HepG2 (cell line): ENCODE measurements at regions not wholly inside any gene's neighbourhood (a gene's known extent, or its start where the extent isn't known, plus 50 kb on each side); places are given as distances from the start of the nearest gene placed in this dataset.

Source experiments
- ATAC-seq: fragments of 200-7000 bp; cut with Tn5 transposase; 3 replicates; pipeline ENCODE4 v1.9.1; 2020; ENCODE audit warnings: mild to moderate bottlenecking, moderate library complexity
- BruUV-seq: library from RNA; stranded (reverse); fragments of 400-500 nt; replicated peaks from 2 replicates; lab custom pipeline; 2021; lab: Mats Ljungman, UMichigan
- CTCF ChIA-PET: fragments of 300-600 bp; formaldehyde crosslinking; extraction: SDS; loops from one replicate; lab custom pipeline; 2021; ENCODE audit warnings: low total read pairs, inconsistent platforms, low intra/inter-chr PET ratio; lab: Yijun Ruan, JAX
- POLR2A ChIA-PET: fragments of 350-600 bp; sonication (Branson Sonifier 250); formaldehyde crosslinking; loops from one replicate; lab custom pipeline; 2020; ENCODE audit warnings: antibody characterized with exemption, inconsistent platforms; lab: Yijun Ruan, JAX
- DNase-seq: peaks from one replicate; pipeline ENCODE4 v3.0.0-alpha.2; 2015; ENCODE audit warnings: low spot score
- FAIRE-seq: peaks from 3 replicates; lab custom pipeline; 2011; peaks lifted over from hg19 to GRCh38; lab: Jason Lieb, UNC
- H2AFZ ChIP-seq: one replicate; pipeline ENCODE4 v1.6.1; 2011; ENCODE audit warnings: low read length, inconsistent platforms
- H3K27ac ChIP-seq: fragments of 300-600 bp; 3 replicates; pipeline ENCODE4 v1.8.0; 2011; ENCODE audit warnings: mixed run types, mild to moderate bottlenecking, mixed read lengths, low read length, inconsistent platforms; ENCODE audit not compliant: insufficient read depth; ENCODE audit errors: extremely low read length
- H3K27me3 ChIP-seq, 2 experiments: fragments of 200-600 bp in 1 of 2; 2 replicates in 1 of 2; 3 replicates in 1 of 2; pipeline versions ENCODE4 v1.6.0 to v1.8.0; 2011; ENCODE audit warnings: low read length in 2 of 2, mild to moderate bottlenecking in 2 of 2, moderate library complexity in 2 of 2, inconsistent platforms in 1 of 2; ENCODE audit not compliant: insufficient read depth in 2 of 2, control insufficient read depth in 1 of 2
- H3K36me3 ChIP-seq, 2 experiments: fragments of 200-600 bp in 1 of 2; replicated peaks in 1 of 2; 2 replicates in 1 of 2; 3 replicates in 1 of 2; pipeline versions ENCODE4 v1.5.1 to v1.8.0; 2011; ENCODE audit warnings: low read length in 2 of 2, inconsistent platforms in 1 of 2; ENCODE audit not compliant: insufficient read depth in 2 of 2, control insufficient read depth in 1 of 2
- H3K4me1 ChIP-seq: 2 replicates; pipeline ENCODE4 v1.5.1; 2012; ENCODE audit warnings: low read length, inconsistent platforms; ENCODE audit not compliant: insufficient read depth
- H3K4me2 ChIP-seq: 2 replicates; pipeline ENCODE4 v1.6.0; 2011; ENCODE audit warnings: low read depth, low read length, inconsistent platforms
- H3K4me3 ChIP-seq, 3 experiments: fragments of 200-600 bp in 1 of 3; sonication (generic), shearing (Covaris generic) in 1 of 3; replicated peaks in 1 of 3; 2 replicates each; pipeline ENCODE4 v1.5.1; 2011 to 2016; ENCODE audit warnings: low read length in 3 of 3, inconsistent platforms in 2 of 3, low read depth in 2 of 3, mild to moderate bottlenecking in 2 of 3, control low read depth in 1 of 3, mixed read lengths in 1 of 3; ENCODE audit not compliant: insufficient read depth in 1 of 3
- H3K79me2 ChIP-seq: one replicate; pipeline ENCODE4 v1.6.1; 2011; ENCODE audit warnings: low read length, inconsistent platforms; ENCODE audit not compliant: insufficient read depth
- H3K9ac ChIP-seq: 2 replicates; pipeline ENCODE4 v1.6.0; 2011; ENCODE audit warnings: mild to moderate bottlenecking, low read depth, low read length, inconsistent platforms; ENCODE audit not compliant: insufficient read depth
- H3K9me3 ChIP-seq: 2 replicates; pipeline ENCODE4 v1.5.1; 2012; ENCODE audit warnings: mild to moderate bottlenecking, low read length
- H4K20me1 ChIP-seq: 2 replicates; pipeline ENCODE4 v1.6.0; 2011; ENCODE audit warnings: inconsistent platforms, mild to moderate bottlenecking, low read length, moderate library complexity; ENCODE audit not compliant: insufficient read depth
- HNRNPUL1 ChIP-seq: fragments of 200-400 bp; formaldehyde crosslinking; IDR thresholded peaks from 2 replicates; pipeline ENCODE4 v1.6.1; 2017; ENCODE audit warnings: low read depth, mild to moderate bottlenecking, low read length, moderate library complexity
- HOXA9 ChIP-seq: sonication (generic); formaldehyde crosslinking; IDR thresholded peaks from 2 replicates; pipeline ENCODE4 v1.8.1; 2022; ENCODE audit warnings: missing genetic modification reagents, mild to moderate bottlenecking, moderate library complexity, borderline replicate concordance
- PHF20 ChIP-seq: sonication (generic); formaldehyde crosslinking; IDR thresholded peaks from 2 replicates; pipeline ENCODE4 v1.5.0; 2020; ENCODE audit warnings: mild to moderate bottlenecking, missing genetic modification reagents
- RCOR2 ChIP-seq: IDR thresholded peaks from 2 replicates; pipeline ENCODE4 v1.6.1; 2016; ENCODE audit warnings: missing biosample characterization, missing genetic modification reagents
- REPIN1 ChIP-seq: sonication (generic); formaldehyde crosslinking; IDR thresholded peaks from 2 replicates; pipeline ENCODE4 v1.8.0; 2022; ENCODE audit warnings: missing genetic modification reagents, low read depth, mild to moderate bottlenecking, borderline replicate concordance
- TEAD3 ChIP-seq: optimal IDR thresholded peaks from 2 replicates; pipeline ENCODE3; 2016; ENCODE audit warnings: borderline replicate concordance
- YY1 ChIP-seq: IDR thresholded peaks from 2 replicates; pipeline ENCODE4 v1.6.1; 2011; ENCODE audit warnings: low read length, low read depth, moderate library complexity, mild to moderate bottlenecking; ENCODE audit not compliant: insufficient read depth, insufficient replicate concordance
- ZBTB7B ChIP-seq: sonication (generic); formaldehyde crosslinking; IDR thresholded peaks from 2 replicates; pipeline ENCODE4 v1.4.0; 2020; ENCODE audit warnings: missing genetic modification reagents
- ZNF619 ChIP-seq: sonication (generic); formaldehyde crosslinking; IDR thresholded peaks from 2 replicates; pipeline ENCODE4 v1.4.0; 2020; ENCODE audit warnings: mild to moderate bottlenecking, missing genetic modification reagents
- ZSCAN21 ChIP-seq: sonication (generic); formaldehyde crosslinking; IDR thresholded peaks from 2 replicates; pipeline ENCODE4 v1.8.0; 2022; ENCODE audit warnings: mild to moderate bottlenecking, missing genetic modification reagents, moderate library complexity, borderline replicate concordance
- WGBS: methylation state at CpG from one replicate; pipeline ENCODE4 v1.1.6; 2017; ENCODE audit warnings: low lambda C conversion rate; 5-methylcytosine and 5-hydroxymethylcytosine counted together
- in situ Hi-C: cut with HindIII; loops from 2 replicates; pipeline ENCODE4 v1.10.0; 2017; ENCODE audit warnings: low pct_unique_long_range_greater_than_20kb; ENCODE audit not compliant: extremely low pct_ligation_motif_present
- intact Hi-C: fragments of 100-400 bp; cut with micrococcal nuclease; formaldehyde crosslinking; loops from one replicate; pipeline ENCODE4 v1.10.0; 2022; ENCODE audit not compliant: unreplicated experiment
- TF ChIP-seq, protein P1 (sequence below): sonication (generic); formaldehyde crosslinking; IDR thresholded peaks from 2 replicates; pipeline ENCODE4 v1.9.0; 2021; ENCODE audit warnings: missing genetic modification reagents, mild to moderate bottlenecking, borderline replicate concordance
- TF ChIP-seq, protein P2 (sequence below): IDR thresholded peaks from 2 replicates; pipeline ENCODE4 v1.6.1; 2018; ENCODE audit warnings: missing genetic modification reagents, mild to moderate bottlenecking, missing compliant biosample characterization
- TF ChIP-seq, protein P3 (sequence below): sonication (generic); formaldehyde crosslinking; IDR thresholded peaks from 2 replicates; pipeline ENCODE4 v1.4.0; 2020; ENCODE audit warnings: missing genetic modification reagents, borderline replicate concordance
- TF ChIP-seq, protein P4 (sequence below): sonication (generic); formaldehyde crosslinking; IDR thresholded peaks from 2 replicates; pipeline ENCODE4 v1.5.1; 2020; ENCODE audit warnings: mild to moderate bottlenecking, moderate library complexity, missing genetic modification reagents

DNA sequence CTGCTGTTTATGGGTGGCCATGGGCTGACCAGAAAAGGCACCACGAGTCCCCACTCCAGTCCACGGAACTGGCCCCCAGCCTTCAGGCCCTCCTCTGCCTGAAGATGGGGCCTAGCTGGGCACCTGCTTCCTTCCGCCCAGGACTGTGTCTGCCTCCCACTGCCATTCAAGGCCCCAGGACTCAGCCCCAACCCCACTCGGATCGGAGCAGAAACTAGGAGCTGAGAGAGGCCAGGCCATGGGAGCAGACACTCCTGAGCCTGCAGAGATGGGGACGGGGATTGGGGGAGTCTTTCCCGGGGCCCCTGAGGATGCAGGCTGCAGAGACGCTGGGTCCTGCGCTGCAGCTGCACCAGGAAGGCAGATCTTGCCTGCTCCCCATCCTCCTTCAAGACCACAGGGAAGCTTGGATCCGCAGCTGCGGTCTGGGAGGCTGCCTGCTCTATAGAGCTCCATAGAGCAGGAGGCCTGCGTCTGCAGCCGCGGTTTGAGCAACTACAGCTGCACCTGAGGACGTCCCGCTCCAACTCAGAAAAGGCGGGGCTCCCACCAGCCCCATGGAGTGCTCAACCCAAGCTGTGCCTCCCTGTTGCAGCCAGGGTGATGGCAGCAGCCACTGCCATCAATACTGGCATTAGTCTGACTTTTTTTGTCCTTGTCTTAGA, 383.9 kb upstream of the TMCO5A start:
- Histone ChIP-seq H3K79me2 (no peaks in the 10 kb centered on the region), H3K9ac (no peak overlapping the region), H3K4me1 (no peaks in the 10 kb centered on the region), H3K27me3 (no peaks in the 10 kb centered on the region), H3K4me2 (no peak overlapping the region), H3K27ac (no peak overlapping the region), H3K9me3 (peaks cover 10% of the 10 kb centered on the region; the same call in 1 of the 2 replicates), H3K4me3 (no peak overlapping the region), H4K20me1 (no peaks in the 10 kb centered on the region), H2AFZ (no peak overlapping the region), H3K36me3 (no peaks in the 10 kb centered on the region)
- ChIA-PET POLR2A (no interaction called here), CTCF (no interaction called here)
- intact Hi-C loops: no loop called here
- no TSS peak for BruUV-seq
- FAIRE-seq: no peak
- no peak for ATAC-seq
- WGBS: 6% methylated on average over 3 of the region's 17 CpGs
- in situ Hi-C loops: no loop called here
- DNase-seq: no peak
- TF ChIP-seq PHF20 (CRISPR knock-in tag): no peak
- TF ChIP-seq YY1: no peak
- TF ChIP-seq, protein P1, sequence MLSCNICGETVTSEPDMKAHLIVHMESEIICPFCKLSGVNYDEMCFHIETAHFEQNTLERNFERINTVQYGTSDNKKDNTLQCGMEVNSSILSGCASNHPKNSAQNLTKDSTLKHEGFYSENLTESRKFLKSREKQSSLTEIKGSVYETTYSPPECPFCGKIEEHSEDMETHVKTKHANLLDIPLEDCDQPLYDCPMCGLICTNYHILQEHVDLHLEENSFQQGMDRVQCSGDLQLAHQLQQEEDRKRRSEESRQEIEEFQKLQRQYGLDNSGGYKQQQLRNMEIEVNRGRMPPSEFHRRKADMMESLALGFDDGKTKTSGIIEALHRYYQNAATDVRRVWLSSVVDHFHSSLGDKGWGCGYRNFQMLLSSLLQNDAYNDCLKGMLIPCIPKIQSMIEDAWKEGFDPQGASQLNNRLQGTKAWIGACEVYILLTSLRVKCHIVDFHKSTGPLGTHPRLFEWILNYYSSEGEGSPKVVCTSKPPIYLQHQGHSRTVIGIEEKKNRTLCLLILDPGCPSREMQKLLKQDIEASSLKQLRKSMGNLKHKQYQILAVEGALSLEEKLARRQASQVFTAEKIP (CRISPR knock-in tag): no peak
- TF ChIP-seq RCOR2 (CRISPR knock-in tag): no peak
- TF ChIP-seq TEAD3 (CRISPR knock-in tag): no peak
- TF ChIP-seq, protein P2, sequence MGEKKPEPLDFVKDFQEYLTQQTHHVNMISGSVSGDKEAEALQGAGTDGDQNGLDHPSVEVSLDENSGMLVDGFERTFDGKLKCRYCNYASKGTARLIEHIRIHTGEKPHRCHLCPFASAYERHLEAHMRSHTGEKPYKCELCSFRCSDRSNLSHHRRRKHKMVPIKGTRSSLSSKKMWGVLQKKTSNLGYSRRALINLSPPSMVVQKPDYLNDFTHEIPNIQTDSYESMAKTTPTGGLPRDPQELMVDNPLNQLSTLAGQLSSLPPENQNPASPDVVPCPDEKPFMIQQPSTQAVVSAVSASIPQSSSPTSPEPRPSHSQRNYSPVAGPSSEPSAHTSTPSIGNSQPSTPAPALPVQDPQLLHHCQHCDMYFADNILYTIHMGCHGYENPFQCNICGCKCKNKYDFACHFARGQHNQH (CRISPR knock-in tag): no peak
- TF ChIP-seq ZSCAN21 (CRISPR knock-in tag): no peak
- no peak for TF ChIP-seq REPIN1 (CRISPR knock-in tag)
- no peak for TF ChIP-seq ZBTB7B (CRISPR knock-in tag)
- no peak for TF ChIP-seq ZNF619
- no peak for TF ChIP-seq HNRNPUL1
- TF ChIP-seq, protein P3, sequence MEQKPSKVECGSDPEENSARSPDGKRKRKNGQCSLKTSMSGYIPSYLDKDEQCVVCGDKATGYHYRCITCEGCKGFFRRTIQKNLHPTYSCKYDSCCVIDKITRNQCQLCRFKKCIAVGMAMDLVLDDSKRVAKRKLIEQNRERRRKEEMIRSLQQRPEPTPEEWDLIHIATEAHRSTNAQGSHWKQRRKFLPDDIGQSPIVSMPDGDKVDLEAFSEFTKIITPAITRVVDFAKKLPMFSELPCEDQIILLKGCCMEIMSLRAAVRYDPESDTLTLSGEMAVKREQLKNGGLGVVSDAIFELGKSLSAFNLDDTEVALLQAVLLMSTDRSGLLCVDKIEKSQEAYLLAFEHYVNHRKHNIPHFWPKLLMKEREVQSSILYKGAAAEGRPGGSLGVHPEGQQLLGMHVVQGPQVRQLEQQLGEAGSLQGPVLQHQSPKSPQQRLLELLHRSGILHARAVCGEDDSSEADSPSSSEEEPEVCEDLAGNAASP (CRISPR knock-in tag): no peak
- no peak for TF ChIP-seq HOXA9
- TF ChIP-seq, protein P4, sequence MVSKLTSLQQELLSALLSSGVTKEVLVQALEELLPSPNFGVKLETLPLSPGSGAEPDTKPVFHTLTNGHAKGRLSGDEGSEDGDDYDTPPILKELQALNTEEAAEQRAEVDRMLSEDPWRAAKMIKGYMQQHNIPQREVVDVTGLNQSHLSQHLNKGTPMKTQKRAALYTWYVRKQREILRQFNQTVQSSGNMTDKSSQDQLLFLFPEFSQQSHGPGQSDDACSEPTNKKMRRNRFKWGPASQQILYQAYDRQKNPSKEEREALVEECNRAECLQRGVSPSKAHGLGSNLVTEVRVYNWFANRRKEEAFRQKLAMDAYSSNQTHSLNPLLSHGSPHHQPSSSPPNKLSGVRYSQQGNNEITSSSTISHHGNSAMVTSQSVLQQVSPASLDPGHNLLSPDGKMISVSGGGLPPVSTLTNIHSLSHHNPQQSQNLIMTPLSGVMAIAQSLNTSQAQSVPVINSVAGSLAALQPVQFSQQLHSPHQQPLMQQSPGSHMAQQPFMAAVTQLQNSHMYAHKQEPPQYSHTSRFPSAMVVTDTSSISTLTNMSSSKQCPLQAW (CRISPR knock-in tag): no peak
